Adipocyte (in vitro differentiated cells): ENCODE measurements at regions not wholly inside any gene's neighbourhood (a gene's known extent, or its start where the extent isn't known, plus 50 kb on each side); places are given as distances from the start of the nearest gene placed in this dataset.

ENCODE experiments used
- DNase-seq: peaks from one replicate; pipeline ENCODE4 v3.0.0-alpha.2; 2015; ENCODE audit warnings: low read depth
- H3K27me3 ChIP-seq: replicated peaks from 2 replicates; pipeline ENCODE4 v1.7.0; 2013; ENCODE audit warnings: mild to moderate bottlenecking, low read length, moderate library complexity; ENCODE audit not compliant: control insufficient read depth, insufficient read depth
- H3K36me3 ChIP-seq: 2 replicates; pipeline ENCODE4 v1.7.0; 2013; ENCODE audit warnings: low read length, mild to moderate bottlenecking, moderate library complexity; ENCODE audit not compliant: control insufficient read depth, insufficient read depth, severe bottlenecking
- H3K4me1 ChIP-seq: 2 replicates; pipeline ENCODE4 v1.7.0; 2013; ENCODE audit warnings: mild to moderate bottlenecking, low read length, moderate library complexity; ENCODE audit not compliant: control insufficient read depth, insufficient read depth
- H3K4me3 ChIP-seq: 2 replicates; pipeline ENCODE4 v1.7.0; 2013; ENCODE audit warnings: mild to moderate bottlenecking, low read length, moderate library complexity
- H3K9ac ChIP-seq: 2 replicates; pipeline ENCODE4 v1.7.0; 2013; ENCODE audit warnings: mild to moderate bottlenecking, low read length, moderate library complexity
- H3K9me3 ChIP-seq: 2 replicates; pipeline ENCODE4 v1.7.0; 2013; ENCODE audit warnings: mild to moderate bottlenecking, low read length, moderate library complexity; ENCODE audit not compliant: control insufficient read depth

DNA sequence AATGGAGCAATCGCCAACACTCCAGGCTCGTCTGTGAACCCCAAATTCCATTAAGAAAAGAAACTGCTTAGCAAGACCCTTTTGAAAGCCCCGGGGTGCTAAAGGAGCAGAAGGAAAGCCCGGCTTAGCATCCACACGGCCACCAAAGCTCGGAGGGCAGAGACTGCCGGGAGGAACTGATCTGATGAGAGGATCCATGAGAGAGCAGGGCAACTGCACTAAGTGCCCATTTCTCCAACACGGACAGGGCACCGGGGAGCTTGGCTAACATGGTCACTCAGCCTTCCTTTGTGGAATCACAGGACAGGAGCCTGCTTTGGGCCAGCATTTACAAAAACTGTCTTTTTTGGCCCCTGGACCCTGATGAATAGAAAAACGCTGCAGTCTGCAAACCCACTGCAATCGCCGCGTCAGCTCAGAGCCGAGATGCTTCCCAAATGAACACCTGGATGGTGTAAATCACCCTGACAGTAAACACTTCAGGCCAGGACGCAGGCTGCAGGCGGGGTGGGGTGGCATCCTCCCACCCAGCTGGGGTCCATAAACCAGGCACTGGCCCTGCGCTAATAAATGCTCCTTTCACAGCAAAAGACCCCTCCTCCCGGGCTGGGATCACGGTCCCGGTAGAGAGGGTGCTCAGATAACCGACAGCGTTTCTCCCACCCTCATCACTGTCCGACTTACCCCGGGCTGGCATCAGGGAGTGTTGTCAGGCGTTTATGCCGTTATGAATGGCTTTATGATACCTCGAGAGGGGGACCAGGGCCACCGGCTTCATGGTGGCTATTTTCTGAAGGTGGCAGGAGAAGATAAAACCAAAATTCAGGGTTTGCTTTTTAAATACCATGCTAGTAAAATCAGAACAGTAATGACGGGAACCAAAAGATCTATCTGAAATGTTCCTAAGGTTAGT lies 299.5 kb downstream of the IRF8 start:
- Histone ChIP-seq H3K4me1 (no peaks in the 10 kb centered on the region), H3K27me3 (peaks cover 97% of the 10 kb centered on the region), H3K9ac (no peak overlapping the region), H3K9me3 (no peaks in the 10 kb centered on the region), H3K36me3 (no peaks in the 10 kb centered on the region), H3K4me3 (no peak overlapping the region)
- DNase-seq, result no peak

DNA sequence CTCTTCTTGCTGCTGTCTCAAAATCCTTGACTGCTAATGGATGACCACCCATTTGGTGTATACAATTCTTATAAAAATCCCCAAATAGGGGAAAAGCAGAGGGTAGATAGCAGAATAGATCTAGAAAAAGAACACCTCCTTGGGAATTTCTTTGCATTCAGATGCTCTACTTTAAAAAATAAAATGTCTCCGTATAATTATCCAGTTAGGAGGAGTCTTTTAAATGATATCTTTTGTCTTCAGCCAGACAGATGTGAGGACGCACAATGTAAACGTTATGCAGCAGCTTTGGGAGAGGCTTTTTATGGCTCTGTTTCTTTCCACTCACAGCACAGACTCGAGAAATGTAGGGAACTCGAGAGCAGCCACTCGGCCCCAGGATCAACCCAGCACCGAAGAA lies 300.2 kb downstream of the IRF8 start:
- Histone ChIP-seq H3K4me3 (no peak overlapping the region), H3K9ac (no peak overlapping the region), H3K9me3 (no peaks in the 10 kb centered on the region), H3K36me3 (no peaks in the 10 kb centered on the region), H3K27me3 (peaks cover 96% of the 10 kb centered on the region), H3K4me1 (no peaks in the 10 kb centered on the region)
- no peak for DNase-seq

DNA sequence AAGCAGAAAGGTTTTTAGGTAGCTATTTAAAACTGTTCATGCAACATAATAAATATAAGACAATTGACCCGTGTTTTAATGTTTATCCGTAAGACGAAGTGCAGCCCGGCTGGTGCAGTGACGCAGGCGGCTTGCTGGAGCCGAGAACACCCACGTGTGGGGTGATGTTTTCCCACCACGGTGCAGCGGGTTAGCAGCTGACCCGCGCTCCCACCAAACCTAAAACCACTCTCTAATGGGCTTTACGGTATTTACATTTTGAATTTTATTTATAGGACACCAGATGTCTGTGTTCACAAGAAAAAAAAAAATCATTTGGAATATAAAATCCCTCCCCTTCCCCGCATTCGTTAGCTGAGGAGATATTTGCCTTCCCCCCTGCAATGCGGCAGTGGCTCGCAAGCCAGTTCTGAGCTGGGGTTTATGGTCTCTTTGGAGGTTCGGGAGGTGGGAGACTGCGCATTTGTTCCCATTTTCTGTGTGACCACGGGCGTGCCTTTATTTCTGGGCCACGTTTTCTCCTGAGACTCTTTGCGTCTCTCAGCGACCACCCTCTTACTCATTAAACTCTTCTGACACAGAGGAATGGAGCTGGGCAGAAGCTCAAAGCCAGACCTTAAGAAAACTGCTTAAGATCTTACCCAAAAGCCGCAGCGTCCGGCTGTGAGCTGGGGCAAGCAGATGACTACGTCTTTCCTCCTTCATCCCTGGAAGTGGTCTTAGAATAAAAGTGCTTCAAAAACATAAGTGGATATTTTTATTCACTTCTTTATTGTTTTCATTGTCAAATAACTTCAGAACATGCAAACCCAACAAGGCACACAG lies 301.1 kb downstream of the IRF8 start:
- Histone ChIP-seq H3K4me1 (no peaks in the 10 kb centered on the region), H3K9me3 (no peaks in the 10 kb centered on the region), H3K27me3 (peaks cover 89% of the 10 kb centered on the region), H3K9ac (no peak overlapping the region), H3K36me3 (no peaks in the 10 kb centered on the region), H3K4me3 (no peak overlapping the region)
- DNase-seq, result peak; percentile 21

DNA sequence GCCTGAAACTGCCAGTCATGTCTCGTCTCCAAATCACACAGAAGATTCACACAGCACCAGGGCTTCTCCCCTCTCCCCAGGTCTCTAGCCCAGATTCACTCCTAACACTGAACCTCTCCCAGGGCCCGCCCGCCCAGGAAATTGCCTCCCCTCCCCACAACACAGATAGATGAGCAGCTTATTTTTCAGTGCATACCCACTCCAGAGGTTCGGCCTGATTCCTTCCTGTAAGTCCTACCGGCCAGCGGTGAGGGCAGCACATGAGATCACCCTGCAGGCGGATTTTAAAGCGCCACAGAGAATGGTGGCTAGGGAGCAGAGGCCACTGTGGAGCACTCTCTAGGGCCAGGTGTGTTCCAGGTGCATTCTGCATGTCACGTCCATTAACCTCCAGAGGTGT lies 301.8 kb downstream of the IRF8 start:
- Histone ChIP-seq H3K36me3 (no peaks in the 10 kb centered on the region), H3K27me3 (peaks cover 83% of the 10 kb centered on the region), H3K4me3 (no peak overlapping the region), H3K9me3 (no peaks in the 10 kb centered on the region), H3K9ac (no peak overlapping the region), H3K4me1 (no peaks in the 10 kb centered on the region)
- no peak for DNase-seq

DNA sequence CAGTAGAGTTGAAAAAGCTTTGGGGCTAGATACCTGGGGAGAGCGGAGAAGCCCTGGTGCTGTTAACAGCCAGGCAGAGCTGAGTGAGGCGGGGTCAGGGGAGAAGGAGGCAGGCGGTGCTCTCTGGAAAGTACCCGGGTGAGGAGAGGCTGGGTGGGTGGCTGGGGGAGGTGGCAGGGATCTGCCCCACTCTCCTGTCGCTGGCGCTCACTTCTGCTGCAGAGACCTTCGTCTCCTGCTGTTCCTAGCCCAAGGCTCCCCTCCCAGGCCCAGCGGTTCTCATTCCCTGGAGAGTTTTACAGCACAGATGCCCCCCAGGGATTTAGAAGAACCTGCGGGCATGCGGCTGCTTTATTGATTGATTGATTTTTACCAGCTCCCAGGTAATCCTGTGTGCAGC lies 302.8 kb downstream of the IRF8 start:
- no peak overlapping the region for H3K4me3 ChIP-seq
- H3K4me1 ChIP-seq, result no peaks in the 10 kb centered on the region
- no peaks in the 10 kb centered on the region for H3K9me3 ChIP-seq
- no peak overlapping the region for H3K9ac ChIP-seq
- H3K36me3 ChIP-seq, result no peaks in the 10 kb centered on the region
- DNase-seq, result no peak
- H3K27me3 ChIP-seq, result peaks cover 73% of the 10 kb centered on the region

DNA sequence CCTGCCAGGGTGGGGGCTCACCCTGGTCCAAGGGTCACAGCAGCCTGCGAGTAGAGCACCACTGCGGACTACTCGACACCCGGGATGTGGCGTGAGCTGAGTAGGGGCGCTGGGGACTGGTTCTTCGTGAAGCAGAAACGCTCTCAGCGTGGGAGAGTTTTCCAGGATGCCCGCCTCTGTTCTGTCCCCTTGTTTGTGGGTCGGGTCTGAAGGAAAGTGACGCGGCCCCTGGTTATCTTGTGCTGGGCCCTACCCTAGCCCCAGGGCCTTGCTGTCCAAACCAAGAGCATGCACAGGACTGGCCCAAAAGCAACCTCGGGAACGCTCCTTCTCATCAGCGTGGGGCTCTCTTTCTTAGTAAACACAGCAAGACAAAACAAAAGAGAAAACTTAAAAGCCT lies 303.3 kb downstream of the IRF8 start:
- no peak for DNase-seq
- Histone ChIP-seq H3K27me3 (peaks cover 69% of the 10 kb centered on the region), H3K4me3 (no peak overlapping the region), H3K36me3 (no peaks in the 10 kb centered on the region), H3K9ac (no peak overlapping the region), H3K9me3 (no peaks in the 10 kb centered on the region), H3K4me1 (no peaks in the 10 kb centered on the region)

DNA sequence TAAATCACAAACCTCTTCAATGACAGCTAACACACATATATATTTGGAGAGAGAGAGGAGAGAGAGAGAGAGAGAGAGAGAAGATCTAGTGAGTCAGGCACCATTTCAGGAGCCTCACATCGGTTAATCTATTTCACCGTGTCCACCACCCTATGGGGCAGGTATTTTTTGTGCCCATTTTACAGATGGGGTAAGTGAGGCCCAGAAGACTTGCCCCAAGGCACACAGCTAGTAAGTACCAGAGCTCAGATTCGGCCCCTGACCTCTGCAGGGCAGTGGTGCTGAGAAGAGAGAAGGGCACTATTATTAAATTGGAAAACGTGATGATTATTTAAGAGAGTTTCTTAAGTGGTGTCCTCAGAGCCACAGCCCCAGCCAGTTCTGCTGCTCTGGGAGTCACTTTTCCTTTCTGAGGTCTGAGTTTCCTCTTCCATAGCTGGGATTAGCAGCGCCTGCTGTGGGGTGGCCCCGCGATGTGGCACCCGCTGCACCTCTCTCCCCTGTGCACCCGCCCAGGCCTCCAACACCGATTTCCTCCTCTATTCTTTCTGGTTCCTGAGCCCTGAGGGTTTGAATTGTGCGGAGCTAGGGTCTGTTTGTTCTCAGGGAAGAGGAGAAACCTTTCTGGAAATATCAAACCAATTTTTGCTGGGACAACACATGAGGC lies 303.9 kb downstream of the IRF8 start:
- Histone ChIP-seq H3K9me3 (no peaks in the 10 kb centered on the region), H3K4me1 (no peaks in the 10 kb centered on the region), H3K4me3 (no peak overlapping the region), H3K36me3 (no peaks in the 10 kb centered on the region), H3K27me3 (peaks cover 68% of the 10 kb centered on the region), H3K9ac (no peak overlapping the region)
- DNase-seq, result no peak

DNA sequence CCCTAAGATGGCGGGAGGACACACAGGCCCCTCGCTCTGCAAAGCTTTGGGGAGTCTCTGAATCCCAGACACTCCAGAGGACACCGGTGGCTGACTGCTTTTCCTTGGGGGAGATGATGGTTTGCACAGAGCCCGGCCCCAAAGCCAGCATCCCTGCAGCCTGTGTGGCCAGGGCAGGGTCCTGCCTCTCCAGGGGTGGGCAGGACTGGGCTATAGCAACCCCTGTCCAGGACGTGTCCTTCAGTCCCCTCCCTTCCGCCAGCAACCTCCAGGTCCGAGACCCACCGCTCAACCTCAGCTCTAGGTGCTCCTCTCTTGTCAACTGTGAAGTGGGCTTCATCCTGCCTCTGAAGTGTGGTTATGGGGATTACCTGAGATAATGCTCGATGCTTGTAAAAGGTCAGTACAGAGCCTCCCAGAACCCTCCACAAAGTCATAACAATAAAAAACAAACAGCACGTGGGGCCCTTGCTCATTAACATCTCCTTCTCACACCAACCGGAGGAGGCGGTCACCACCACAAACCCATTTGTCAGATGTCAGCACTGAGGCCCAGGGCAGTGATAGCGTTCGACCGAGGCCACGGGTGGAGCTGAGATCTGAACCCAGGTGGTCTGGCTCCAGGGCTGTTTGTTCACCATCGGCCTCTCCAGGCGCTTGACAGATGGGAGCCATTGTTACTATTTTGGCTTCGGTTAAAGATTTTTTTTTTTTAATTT lies 304.8 kb downstream of the IRF8 start:
- no peak overlapping the region for H3K4me3 ChIP-seq
- H3K27me3 ChIP-seq, result peaks cover 65% of the 10 kb centered on the region
- no peaks in the 10 kb centered on the region for H3K4me1 ChIP-seq
- DNase-seq, result no peak
- H3K36me3 ChIP-seq, result no peaks in the 10 kb centered on the region
- H3K9ac ChIP-seq, result no peak overlapping the region
- no peaks in the 10 kb centered on the region for H3K9me3 ChIP-seq

DNA sequence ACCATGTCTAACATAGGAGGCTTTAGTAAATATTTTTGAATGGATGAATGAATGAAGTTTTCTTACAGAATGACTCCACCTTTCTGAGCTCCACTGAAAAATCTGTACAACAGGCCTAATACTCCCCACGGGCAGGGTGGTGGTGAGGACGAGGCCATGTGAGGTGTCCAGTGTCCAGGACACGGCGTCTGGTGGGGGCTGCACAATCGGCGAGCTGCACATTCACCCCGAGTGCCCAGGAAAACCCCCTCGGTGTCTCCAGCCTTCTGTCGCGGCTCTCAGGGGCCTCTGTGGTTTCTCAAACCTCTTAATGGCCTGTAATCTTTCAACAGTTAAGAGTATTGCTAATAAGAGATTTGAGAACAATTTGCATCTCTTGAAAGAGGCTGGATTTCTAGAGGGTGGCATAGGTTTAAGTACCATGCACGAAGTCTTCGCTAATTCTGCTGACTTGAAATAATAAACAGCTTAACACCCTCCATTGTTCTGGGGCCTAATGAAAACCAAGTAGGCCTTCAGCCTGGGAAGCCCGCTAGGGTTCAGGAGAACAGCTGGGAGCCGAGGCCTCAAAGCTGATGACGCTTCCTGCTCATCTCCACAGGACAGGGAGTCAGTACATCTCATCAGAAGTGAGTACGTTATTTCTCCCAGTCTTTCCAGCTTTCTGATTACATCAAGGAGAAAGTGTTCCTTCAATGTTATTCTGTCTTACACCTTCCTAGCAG lies 304.6 kb upstream of the FOXF1 start:
- peaks cover 62% of the 10 kb centered on the region for H3K27me3 ChIP-seq
- no peak overlapping the region for H3K9ac ChIP-seq
- H3K4me3 ChIP-seq, result no peak overlapping the region
- no peak for DNase-seq
- H3K36me3 ChIP-seq, result no peaks in the 10 kb centered on the region
- H3K4me1 ChIP-seq, result no peaks in the 10 kb centered on the region
- H3K9me3 ChIP-seq, result peaks cover 3% of the 10 kb centered on the region

DNA sequence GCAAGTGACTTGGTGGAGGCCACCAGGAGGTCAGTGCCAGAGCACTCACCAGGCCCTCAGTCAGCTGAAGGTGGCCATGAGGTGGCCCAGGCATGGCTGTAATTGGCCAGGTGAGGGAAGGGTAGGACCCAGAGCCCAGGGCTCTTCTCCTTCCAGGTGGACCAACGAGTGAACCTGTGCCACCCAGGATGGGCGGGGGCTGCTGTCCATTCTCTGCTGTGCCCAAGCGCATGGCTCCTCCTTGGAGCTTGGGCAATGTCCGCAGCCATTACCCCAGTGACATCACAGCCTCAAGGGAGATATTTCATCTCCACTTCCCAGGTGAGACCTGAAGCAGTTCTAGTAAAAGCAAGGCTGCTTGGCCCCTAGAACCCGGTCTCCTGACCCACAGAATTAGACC lies 303.0 kb upstream of the FOXF1 start:
- Histone ChIP-seq H3K4me3 (no peak overlapping the region), H3K4me1 (no peaks in the 10 kb centered on the region), H3K9me3 (peaks cover 5% of the 10 kb centered on the region), H3K27me3 (peaks cover 54% of the 10 kb centered on the region), H3K36me3 (no peaks in the 10 kb centered on the region), H3K9ac (no peak overlapping the region)
- DNase-seq, result no peak
